ENCODE measurements at regions not wholly inside any gene's neighbourhood (a gene's known extent, or its start where the extent isn't known, plus 50 kb on each side); places are given as distances from the start of the nearest gene placed in this dataset.
"Not testable (repeated sequence)": the region's sequence is repeated elsewhere in the genome, so short reads cannot be mapped to it uniquely, and the experiment has no call there.

- DNase-seq (ENCODE audit: low spot score): no peak
- no peak for TF ChIP-seq CTCF (IDR thresholded peaks at IDR 0.05; ENCODE audit: extremely low read depth, missing control alignments)
Measured at GRCh38 chr1:55868026-55868425, 652.9 kb upstream of the USP24 start.

GRCh38 chr1:55867304-55867843, 652.2 kb upstream of the USP24 start:
- TF ChIP-seq CTCF (IDR thresholded peaks at IDR 0.05; ENCODE audit: extremely low read depth, missing control alignments): no peak

GRCh38 chr1:55865778-55866177, 650.6 kb upstream of the USP24 start:
- DNase-seq (ENCODE audit: low spot score): not testable (repeated sequence)

More at GRCh38 chr1:55867304-55867843, 652.2 kb upstream of the USP24 start:
- DNase-seq (ENCODE audit: low spot score): no peak

GRCh38 chr1:55864251-55864650, 649.1 kb upstream of the USP24 start:
- TF ChIP-seq CTCF (IDR thresholded peaks at IDR 0.05; ENCODE audit: extremely low read depth, missing control alignments): no peak
- no peak for DNase-seq (ENCODE audit: low spot score)

- no peak for TF ChIP-seq CTCF (IDR thresholded peaks at IDR 0.05; ENCODE audit: extremely low read depth, missing control alignments)
- no peak for DNase-seq (ENCODE audit: low spot score)
Measured at GRCh38 chr1:55861676-55862340, 646.6 kb upstream of the USP24 start.

- TF ChIP-seq CTCF (IDR thresholded peaks at IDR 0.05; ENCODE audit: extremely low read depth, missing control alignments): no peak
- DNase-seq (ENCODE audit: low spot score): no peak
Measured at GRCh38 chr1:55860798-55861519, 645.8 kb upstream of the USP24 start.

GRCh38 chr1:55860326-55860725, 645.2 kb upstream of the USP24 start:
- no peak for DNase-seq (ENCODE audit: low spot score)
- TF ChIP-seq CTCF (IDR thresholded peaks at IDR 0.05; ENCODE audit: extremely low read depth, missing control alignments): no peak

All from GM20000 (cell line).